ENCODE measurements at regions not wholly inside any gene's neighbourhood (a gene's known extent, or its start where the extent isn't known, plus 50 kb on each side); places are given as distances from the start of the nearest gene placed in this dataset.

GRCh38 chr9:26077860-26078259 lies 399.6 kb upstream of the TUSC1 start:
- no peaks in the 10 kb centered on the region for H3K27me3 ChIP-seq (ENCODE audit: control insufficient read depth, insufficient read depth, low read length)
- no peak overlapping the region for H3K9ac ChIP-seq (ENCODE audit: low read length)
- no peak overlapping the region for H3K27ac ChIP-seq (ENCODE audit: low read depth, low read length)
- H3K4me3 ChIP-seq (ENCODE audit: low read depth, low read length): no peak overlapping the region
- H3K4me1 ChIP-seq (ENCODE audit: control insufficient read depth, insufficient read depth, low read length): no peaks in the 10 kb centered on the region
- H3K36me3 ChIP-seq (ENCODE audit: control insufficient read depth, insufficient read depth, low read length): no peaks in the 10 kb centered on the region
- peaks cover 6% of the 10 kb centered on the region; the same call in 1 of the 2 replicates for H3K9me3 ChIP-seq (ENCODE audit: control insufficient read depth, insufficient read depth, low read depth, low read length)

GRCh38 chr9:26067608-26068007 lies 389.4 kb upstream of the TUSC1 start:
- no peak overlapping the region for H3K27ac ChIP-seq (ENCODE audit: low read depth, low read length)
- H3K36me3 ChIP-seq (ENCODE audit: control insufficient read depth, insufficient read depth, low read length): no peaks in the 10 kb centered on the region
- no peaks in the 10 kb centered on the region for H3K27me3 ChIP-seq (ENCODE audit: control insufficient read depth, insufficient read depth, low read length)
- H3K4me3 ChIP-seq (ENCODE audit: low read depth, low read length): no peak overlapping the region
- no peaks in the 10 kb centered on the region for H3K9me3 ChIP-seq (ENCODE audit: control insufficient read depth, insufficient read depth, low read depth, low read length)
- no peak overlapping the region for H3K9ac ChIP-seq (ENCODE audit: low read length)
- 0 out of 2 replicates have a peak, but pooled peaks cover 4% of the 10 kb centered on the region for H3K4me1 ChIP-seq (ENCODE audit: control insufficient read depth, insufficient read depth, low read length)

GRCh38 chr9:26066237-26066636 lies 388.0 kb upstream of the TUSC1 start:
- peaks cover 4% of the 10 kb centered on the region; the same call in 1 of the 2 replicates for H3K4me1 ChIP-seq (ENCODE audit: control insufficient read depth, insufficient read depth, low read length)
- H3K27ac ChIP-seq (ENCODE audit: low read depth, low read length): no peak overlapping the region
- no peak overlapping the region for H3K9ac ChIP-seq (ENCODE audit: low read length)
- H3K9me3 ChIP-seq (ENCODE audit: control insufficient read depth, insufficient read depth, low read depth, low read length): no peaks in the 10 kb centered on the region
- H3K36me3 ChIP-seq (ENCODE audit: control insufficient read depth, insufficient read depth, low read length): no peaks in the 10 kb centered on the region
- H3K27me3 ChIP-seq (ENCODE audit: control insufficient read depth, insufficient read depth, low read length): no peaks in the 10 kb centered on the region
- H3K4me3 ChIP-seq (ENCODE audit: low read depth, low read length): no peak overlapping the region

- peaks cover 4% of the 10 kb centered on the region; the same call in 1 of the 2 replicates for H3K4me1 ChIP-seq (ENCODE audit: control insufficient read depth, insufficient read depth, low read length)
- H3K4me3 ChIP-seq (ENCODE audit: low read depth, low read length): no peak overlapping the region
- no peaks in the 10 kb centered on the region for H3K9me3 ChIP-seq (ENCODE audit: control insufficient read depth, insufficient read depth, low read depth, low read length)
- no peak overlapping the region for H3K27ac ChIP-seq (ENCODE audit: low read depth, low read length)
- H3K9ac ChIP-seq (ENCODE audit: low read length): no peak overlapping the region
- H3K36me3 ChIP-seq (ENCODE audit: control insufficient read depth, insufficient read depth, low read length): no peaks in the 10 kb centered on the region
- H3K27me3 ChIP-seq (ENCODE audit: control insufficient read depth, insufficient read depth, low read length): no peaks in the 10 kb centered on the region
Measured at GRCh38 chr9:26061948-26062575, 383.8 kb upstream of the TUSC1 start.

- H3K9me3 ChIP-seq (ENCODE audit: control insufficient read depth, insufficient read depth, low read depth, low read length): no peaks in the 10 kb centered on the region
- no peak overlapping the region for H3K27ac ChIP-seq (ENCODE audit: low read depth, low read length)
- H3K4me3 ChIP-seq (ENCODE audit: low read depth, low read length): no peak overlapping the region
- H3K9ac ChIP-seq (ENCODE audit: low read length): no peak overlapping the region
- H3K36me3 ChIP-seq (ENCODE audit: control insufficient read depth, insufficient read depth, low read length): no peaks in the 10 kb centered on the region
- H3K27me3 ChIP-seq (ENCODE audit: control insufficient read depth, insufficient read depth, low read length): no peaks in the 10 kb centered on the region
- H3K4me1 ChIP-seq (ENCODE audit: control insufficient read depth, insufficient read depth, low read length): no peaks in the 10 kb centered on the region; the same call in 1 of the 2 replicates
Measured at GRCh38 chr9:26058111-26058895, 380.1 kb upstream of the TUSC1 start.

- Histone ChIP-seq H3K4me3 (ENCODE audit: low read depth, low read length) (no peak overlapping the region), H3K9me3 (ENCODE audit: control insufficient read depth, insufficient read depth, low read depth, low read length) (no peaks in the 10 kb centered on the region), H3K27ac (ENCODE audit: low read depth, low read length) (no peak overlapping the region), H3K9ac (ENCODE audit: low read length) (no peak overlapping the region), H3K4me1 (ENCODE audit: control insufficient read depth, insufficient read depth, low read length) (no peaks in the 10 kb centered on the region), H3K36me3 (ENCODE audit: control insufficient read depth, insufficient read depth, low read length) (no peaks in the 10 kb centered on the region), H3K27me3 (ENCODE audit: control insufficient read depth, insufficient read depth, low read length) (no peaks in the 10 kb centered on the region)
Measured at GRCh38 chr9:26057050-26057449, 378.8 kb upstream of the TUSC1 start.

GRCh38 chr9:26054600-26055520 lies 376.6 kb upstream of the TUSC1 start:
- H3K27me3 ChIP-seq (ENCODE audit: control insufficient read depth, insufficient read depth, low read length): no peaks in the 10 kb centered on the region
- no peaks in the 10 kb centered on the region for H3K4me1 ChIP-seq (ENCODE audit: control insufficient read depth, insufficient read depth, low read length)
- H3K9me3 ChIP-seq (ENCODE audit: control insufficient read depth, insufficient read depth, low read depth, low read length): no peaks in the 10 kb centered on the region
- H3K36me3 ChIP-seq (ENCODE audit: control insufficient read depth, insufficient read depth, low read length): no peaks in the 10 kb centered on the region
- H3K9ac ChIP-seq (ENCODE audit: low read length): no peak overlapping the region
- no peak overlapping the region for H3K4me3 ChIP-seq (ENCODE audit: low read depth, low read length)
- H3K27ac ChIP-seq (ENCODE audit: low read depth, low read length): no peak overlapping the region

GRCh38 chr9:26053954-26054353 lies 375.7 kb upstream of the TUSC1 start:
- Histone ChIP-seq H3K27ac (ENCODE audit: low read depth, low read length) (no peak overlapping the region), H3K4me1 (ENCODE audit: control insufficient read depth, insufficient read depth, low read length) (no peaks in the 10 kb centered on the region), H3K4me3 (ENCODE audit: low read depth, low read length) (no peak overlapping the region), H3K9me3 (ENCODE audit: control insufficient read depth, insufficient read depth, low read depth, low read length) (no peaks in the 10 kb centered on the region), H3K9ac (ENCODE audit: low read length) (no peak overlapping the region), H3K27me3 (ENCODE audit: control insufficient read depth, insufficient read depth, low read length) (no peaks in the 10 kb centered on the region), H3K36me3 (ENCODE audit: control insufficient read depth, insufficient read depth, low read length) (no peaks in the 10 kb centered on the region)

- no peaks in the 10 kb centered on the region for H3K27me3 ChIP-seq (ENCODE audit: control insufficient read depth, insufficient read depth, low read length)
- H3K27ac ChIP-seq (ENCODE audit: low read depth, low read length): no peak overlapping the region
- H3K4me1 ChIP-seq (ENCODE audit: control insufficient read depth, insufficient read depth, low read length): no peaks in the 10 kb centered on the region; the same call in 1 of the 2 replicates
- no peak overlapping the region for H3K4me3 ChIP-seq (ENCODE audit: low read depth, low read length)
- peaks cover 8% of the 10 kb centered on the region; the same call in 1 of the 2 replicates for H3K9me3 ChIP-seq (ENCODE audit: control insufficient read depth, insufficient read depth, low read depth, low read length)
- no peak overlapping the region for H3K9ac ChIP-seq (ENCODE audit: low read length)
- no peaks in the 10 kb centered on the region for H3K36me3 ChIP-seq (ENCODE audit: control insufficient read depth, insufficient read depth, low read length)
Measured at GRCh38 chr9:26043431-26043830, 365.2 kb upstream of the TUSC1 start.

GRCh38 chr9:26034786-26035185 lies 356.5 kb upstream of the TUSC1 start:
- Histone ChIP-seq H3K9me3 (ENCODE audit: control insufficient read depth, insufficient read depth, low read depth, low read length) (0 out of 2 replicates have a peak, but pooled peaks cover 2% of the 10 kb centered on the region), H3K27me3 (ENCODE audit: control insufficient read depth, insufficient read depth, low read length) (no peaks in the 10 kb centered on the region), H3K4me1 (ENCODE audit: control insufficient read depth, insufficient read depth, low read length) (no peaks in the 10 kb centered on the region; the same call in 1 of the 2 replicates), H3K36me3 (ENCODE audit: control insufficient read depth, insufficient read depth, low read length) (no peaks in the 10 kb centered on the region), H3K4me3 (ENCODE audit: low read depth, low read length) (no peak overlapping the region), H3K27ac (ENCODE audit: low read depth, low read length) (no peak overlapping the region), H3K9ac (ENCODE audit: low read length) (no peak overlapping the region)
